Embryonic facial prominence (tissue), 1 donor: ENCODE measurements at regions not wholly inside any gene's neighbourhood (a gene's known extent, or its start where the extent isn't known, plus 50 kb on each side); places are given as distances from the start of the nearest gene placed in this dataset.

Source experiments
- DNase-seq: peaks from one replicate; pipeline ENCODE4 v3.0.0-alpha.2; 2016; ENCODE audit errors: extremely low spot score

DNA sequence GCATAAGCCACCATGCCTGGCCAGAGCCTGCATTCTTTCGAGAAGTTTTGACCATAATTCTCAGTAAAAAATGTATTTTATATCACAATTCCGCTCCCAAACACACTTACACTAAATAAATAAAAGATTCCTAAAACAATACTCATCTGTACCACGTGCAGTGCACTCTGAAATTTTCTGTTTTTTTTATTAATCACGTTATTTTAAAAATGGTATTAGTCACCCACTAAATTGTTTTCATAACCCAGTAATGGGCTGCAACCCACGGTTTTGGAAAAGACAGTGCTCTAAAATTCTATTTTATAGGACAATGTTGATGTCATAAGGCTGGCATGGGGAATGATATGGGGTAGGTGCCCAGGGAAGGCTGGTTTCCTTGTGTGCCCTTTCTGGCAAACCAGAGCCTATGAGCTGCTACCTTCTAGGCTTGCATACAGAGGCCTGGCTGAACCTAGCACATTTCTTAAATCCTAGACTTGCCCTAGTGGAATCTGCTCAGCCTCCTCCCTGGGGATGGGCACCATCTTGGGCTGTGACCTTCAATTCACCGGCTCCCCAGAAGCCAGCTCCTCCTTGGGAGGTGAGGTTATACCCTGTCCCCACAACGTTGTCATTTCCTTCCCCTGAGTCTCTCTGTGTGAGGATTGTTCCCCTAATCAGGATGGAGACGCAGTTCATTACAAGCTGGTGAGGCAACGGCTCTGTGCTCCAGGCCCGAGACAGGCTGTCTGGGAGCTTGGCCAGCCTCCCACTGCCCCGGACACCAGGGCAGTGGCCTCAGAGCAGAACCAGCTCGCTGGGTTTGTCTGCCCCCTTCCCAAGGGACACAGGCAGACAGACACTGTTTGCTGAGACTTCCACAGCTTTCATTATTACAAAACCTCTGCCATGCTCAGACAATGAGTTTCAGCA lies 116.5 kb upstream of the NAV2 start:
- DNase-seq, result no peak

DNA sequence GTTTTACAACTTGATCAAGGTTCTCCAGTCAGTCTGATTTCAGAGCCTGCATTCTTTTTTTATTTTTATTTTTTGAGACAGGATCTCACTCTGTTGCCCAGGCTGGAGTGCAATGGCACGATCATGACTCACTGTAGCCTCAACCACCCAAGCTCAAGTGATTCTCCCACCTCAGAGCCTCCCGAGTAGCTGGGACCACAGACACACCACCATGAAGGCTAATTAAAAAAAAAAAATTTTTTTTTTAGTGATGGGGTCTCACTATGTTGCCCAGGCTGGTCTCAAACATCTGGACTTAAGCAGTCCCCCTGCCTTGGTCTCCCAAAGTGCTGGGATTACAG lies 117.2 kb upstream of the NAV2 start:
- DNase-seq, result no peak

DNA sequence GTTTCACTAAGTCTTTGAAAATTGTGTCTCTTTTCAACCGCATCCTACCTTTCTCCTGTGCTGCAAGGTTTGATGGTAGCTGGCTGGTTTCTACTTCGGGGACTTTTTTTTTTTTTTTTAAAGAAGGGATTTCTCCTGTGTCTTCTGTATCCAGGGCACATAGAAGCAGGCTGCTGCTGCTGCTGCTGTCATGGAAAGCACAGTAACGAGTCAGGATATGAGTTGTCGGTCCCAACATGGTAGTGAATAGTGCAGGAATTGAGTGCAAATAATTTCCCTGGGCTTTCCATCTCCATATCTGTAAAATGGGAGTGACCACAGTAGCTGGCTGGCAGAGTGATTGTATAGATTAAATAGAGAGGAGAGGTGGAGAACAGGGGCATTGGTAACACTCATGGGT lies 118.3 kb upstream of the NAV2 start:
- DNase-seq, result no peak

DNA sequence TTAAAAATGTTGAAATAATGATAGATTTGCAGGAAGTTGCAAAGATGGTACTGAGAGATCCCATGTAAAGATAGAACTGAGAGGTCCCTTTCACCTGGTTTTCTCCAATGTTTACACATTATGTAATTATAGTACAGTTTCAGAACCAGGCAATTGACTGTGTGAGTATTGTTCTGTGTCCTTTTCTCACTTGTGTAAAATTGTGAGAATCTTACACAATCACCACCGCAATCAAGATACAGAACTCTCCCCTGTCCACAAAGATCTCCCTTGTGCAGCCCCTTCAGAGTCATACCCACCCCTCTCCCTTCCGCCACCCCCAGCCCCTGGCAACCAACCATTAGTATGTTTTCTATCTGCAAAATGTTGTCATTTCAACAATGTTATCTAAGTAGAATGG lies 119.8 kb upstream of the NAV2 start:
- no peak for DNase-seq

DNA sequence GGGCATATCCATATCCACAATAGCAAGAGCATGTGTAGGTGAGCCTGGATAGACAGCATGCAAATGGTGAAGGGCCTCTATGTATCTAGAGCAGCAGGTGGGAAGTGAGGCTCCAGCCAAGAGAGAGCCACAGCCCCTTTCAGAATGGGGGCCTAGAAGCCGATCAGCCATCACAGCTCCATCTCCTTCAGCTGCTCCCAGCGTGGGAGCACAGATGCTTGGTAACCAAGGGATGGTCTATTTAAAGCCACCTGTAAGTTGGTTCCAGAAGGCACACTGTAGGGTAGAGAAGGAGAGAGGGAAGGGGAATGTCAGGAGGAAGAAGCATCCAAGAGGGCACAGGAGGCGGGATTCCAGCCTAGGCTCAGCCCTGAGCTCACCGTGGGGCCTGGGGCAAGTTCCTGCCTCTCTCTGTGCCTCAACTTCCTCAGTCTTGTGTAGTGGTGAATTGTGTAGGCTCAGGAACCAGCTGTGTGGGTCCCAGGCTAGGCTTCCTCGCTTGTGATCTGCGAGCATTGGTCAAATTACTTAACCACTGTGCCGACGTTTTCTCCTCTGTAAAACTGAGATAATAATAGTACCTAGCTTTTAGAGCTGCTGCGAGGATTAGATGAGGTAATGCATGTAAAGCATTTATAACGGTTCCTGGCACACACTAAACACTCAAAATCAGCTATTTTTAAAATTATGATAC lies 122.9 kb upstream of the NAV2 start:
- DNase-seq, result no peak

- no peak for DNase-seq
Observed at GRCh38 chr11:19587979-19588378, 124.7 kb upstream of the NAV2 start.

GRCh38 chr11:19580646-19581045 lies 132.0 kb upstream of the NAV2 start:
- DNase-seq, result no peak

GRCh38 chr11:19579957-19580356 lies 132.7 kb upstream of the NAV2 start:
- DNase-seq, result no peak

GRCh38 chr11:19578871-19579270 lies 133.8 kb upstream of the NAV2 start:
- DNase-seq, result no peak

DNA sequence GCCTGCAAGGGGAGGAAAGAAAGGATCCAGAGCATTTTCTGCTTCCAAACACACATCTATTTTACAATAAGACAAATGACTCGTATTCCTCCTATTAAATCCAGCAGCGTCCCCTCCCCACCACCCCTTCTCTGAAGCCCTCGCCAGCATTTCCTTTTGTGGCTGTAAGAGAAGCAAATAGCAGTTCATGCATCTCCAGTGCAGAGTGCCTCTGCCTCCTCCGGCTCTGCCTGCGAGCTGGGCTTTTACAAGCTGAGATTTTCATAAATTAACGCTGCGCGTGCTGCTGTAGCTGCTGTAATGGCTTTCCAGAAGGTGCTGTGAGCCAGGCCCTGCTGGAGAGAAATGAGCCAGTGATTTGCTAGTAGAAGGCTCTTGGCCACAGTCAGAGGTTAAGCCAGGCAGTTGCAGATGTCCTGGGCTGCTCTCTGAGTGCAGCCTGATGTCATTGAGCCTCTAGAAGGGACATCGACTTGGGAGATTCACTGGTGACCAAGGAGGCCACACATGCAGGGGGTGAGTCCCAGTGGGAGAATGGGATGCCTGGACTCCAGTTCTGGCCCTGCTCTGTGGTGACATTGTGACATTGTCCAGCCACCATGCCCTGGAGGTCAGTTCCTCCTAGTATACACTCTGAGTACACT lies 134.5 kb upstream of the NAV2 start:
- DNase-seq, result no peak

- no peak for DNase-seq
Observed at GRCh38 chr11:19577391-19577975, 135.2 kb upstream of the NAV2 start.

DNA sequence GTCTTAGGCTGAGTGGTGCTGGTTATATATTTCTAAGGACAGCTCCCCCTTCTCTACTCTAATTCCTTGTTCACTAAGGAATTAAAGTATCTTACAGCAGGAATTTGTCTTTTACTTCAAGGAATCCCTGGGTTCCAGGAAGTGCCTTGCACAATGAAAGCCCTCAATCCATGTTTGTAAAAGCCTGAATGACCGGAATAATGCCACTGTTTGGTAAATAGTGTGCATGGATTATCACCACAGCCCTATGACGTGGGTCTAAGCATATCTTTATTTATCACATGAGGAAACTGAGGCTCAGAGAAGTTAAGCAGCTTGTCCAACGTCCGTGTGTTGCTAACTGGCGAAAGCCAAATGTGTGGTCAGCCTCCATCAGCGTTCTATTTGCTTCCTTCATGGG lies 135.7 kb upstream of the NAV2 start:
- no peak for DNase-seq

- DNase-seq, result no peak
Observed at GRCh38 chr11:19576054-19576453, 136.6 kb upstream of the NAV2 start.

GRCh38 chr11:19574916-19575315 lies 137.7 kb upstream of the NAV2 start:
- no peak for DNase-seq

DNA sequence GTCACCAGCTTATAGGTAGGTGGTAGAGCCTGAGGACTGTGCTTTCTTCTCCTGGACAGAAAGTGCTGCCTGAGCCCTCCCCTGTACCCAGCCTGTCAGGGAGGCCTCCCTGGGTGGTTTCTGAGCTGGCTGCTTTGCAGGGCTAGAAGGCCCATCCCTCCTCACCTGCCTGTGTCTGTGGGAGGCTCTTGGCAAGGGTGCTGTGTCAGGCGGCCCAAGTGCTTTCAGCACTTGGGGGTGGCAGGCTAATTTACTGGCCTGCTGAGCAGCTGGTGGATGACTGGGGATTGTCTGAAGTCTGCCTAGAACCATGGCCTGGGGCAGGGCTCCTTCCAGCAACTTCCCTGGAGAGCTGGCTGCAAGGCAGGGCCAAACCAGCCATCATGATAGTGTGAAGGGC lies 139.0 kb upstream of the NAV2 start:
- no peak for DNase-seq

- DNase-seq, result no peak
Observed at GRCh38 chr11:19571906-19572305, 140.7 kb upstream of the NAV2 start.

DNA sequence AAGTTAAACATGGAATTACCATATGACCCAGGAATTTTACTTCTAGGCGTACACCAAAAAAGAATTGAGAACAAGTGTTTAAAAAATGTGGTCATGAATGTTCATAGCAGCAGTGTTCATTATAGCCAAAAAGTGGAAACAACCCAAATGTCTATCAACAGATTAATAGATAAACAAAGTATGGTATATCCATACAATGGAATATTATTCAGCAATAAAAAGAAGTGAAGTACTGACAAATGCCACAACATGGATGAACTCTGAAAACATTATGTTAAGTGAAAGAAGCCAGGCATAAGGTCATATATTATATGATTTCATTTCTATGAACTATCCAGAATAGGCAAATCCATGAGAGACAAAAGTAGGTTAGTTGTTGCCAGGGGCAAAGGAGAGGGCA lies 141.7 kb upstream of the NAV2 start:
- no peak for DNase-seq

DNA sequence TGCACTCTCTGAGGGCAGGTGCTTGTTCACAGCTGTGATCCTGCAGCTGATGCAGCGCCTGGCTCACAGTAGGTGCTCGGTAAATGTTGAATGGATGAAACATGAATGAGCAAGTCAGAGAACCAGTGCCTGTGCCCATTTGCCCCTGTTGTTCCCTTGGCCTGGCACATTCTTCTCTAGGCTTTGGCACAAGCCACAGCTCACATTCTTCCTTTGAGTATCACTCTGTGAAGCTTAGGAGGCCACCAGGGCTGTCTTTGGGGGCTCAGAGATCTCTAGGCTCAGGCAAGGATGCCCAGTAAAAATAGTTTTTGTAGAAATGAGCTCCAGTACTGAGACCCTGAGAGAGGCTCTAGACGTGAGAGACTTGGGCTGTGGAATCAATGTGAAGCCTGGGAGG lies 144.6 kb upstream of the NAV2 start:
- DNase-seq, result no peak

DNA sequence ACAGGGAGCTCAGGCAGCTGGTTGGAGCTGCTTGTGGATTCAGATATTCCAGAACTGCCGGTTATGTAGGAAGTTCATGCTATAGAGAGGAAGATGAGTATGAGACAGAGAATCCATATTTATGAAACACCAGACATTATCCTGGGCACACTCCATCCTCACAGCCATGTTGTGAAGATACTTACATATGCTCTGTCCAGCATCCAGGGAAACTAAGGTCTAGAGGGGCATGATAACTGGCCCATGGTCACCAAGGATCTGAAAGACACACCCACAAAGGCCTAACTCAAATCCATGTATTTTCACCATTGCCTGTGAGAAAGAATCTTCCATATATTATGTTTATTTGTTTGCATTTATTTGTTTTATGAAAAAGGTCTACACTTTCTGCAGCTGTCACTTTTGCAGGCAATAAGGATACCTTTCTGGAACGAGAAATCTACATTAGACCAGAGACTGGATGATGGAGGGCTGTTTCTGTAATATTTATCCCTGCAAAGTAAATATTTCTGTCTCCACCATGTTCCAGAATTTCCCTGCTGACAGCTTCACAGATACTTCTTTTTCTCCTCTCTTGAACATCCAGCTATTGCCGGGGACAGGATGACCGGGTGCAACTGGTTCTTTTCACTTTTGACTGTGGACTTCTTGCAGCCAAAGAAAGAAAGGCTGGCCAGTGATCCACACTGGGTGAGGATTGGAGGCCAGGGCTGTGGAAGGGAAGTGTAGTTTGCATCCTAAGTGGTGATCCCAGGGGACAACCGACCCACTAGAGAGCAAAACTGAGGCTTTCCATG lies 145.9 kb upstream of the NAV2 start:
- DNase-seq, result no peak

DNA sequence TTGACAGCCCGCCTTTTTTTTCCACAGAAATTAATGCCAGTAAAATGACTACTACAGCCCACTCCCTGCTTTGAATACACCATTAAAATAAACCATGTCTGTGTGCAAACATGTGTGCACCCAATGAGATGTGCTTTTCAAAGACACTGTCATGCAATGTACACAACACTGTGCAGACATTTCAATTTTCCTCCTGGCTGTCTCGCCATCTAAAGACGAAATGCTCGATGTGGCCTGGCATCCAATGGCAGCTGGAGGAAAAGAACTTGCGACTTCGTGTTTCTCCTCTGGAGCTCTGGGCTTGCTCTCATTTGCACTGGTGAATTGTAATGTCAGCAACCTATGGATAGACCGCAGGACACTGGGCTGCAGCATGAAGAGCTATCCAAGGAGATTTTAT lies 147.0 kb upstream of the NAV2 start:
- no peak for DNase-seq

DNA sequence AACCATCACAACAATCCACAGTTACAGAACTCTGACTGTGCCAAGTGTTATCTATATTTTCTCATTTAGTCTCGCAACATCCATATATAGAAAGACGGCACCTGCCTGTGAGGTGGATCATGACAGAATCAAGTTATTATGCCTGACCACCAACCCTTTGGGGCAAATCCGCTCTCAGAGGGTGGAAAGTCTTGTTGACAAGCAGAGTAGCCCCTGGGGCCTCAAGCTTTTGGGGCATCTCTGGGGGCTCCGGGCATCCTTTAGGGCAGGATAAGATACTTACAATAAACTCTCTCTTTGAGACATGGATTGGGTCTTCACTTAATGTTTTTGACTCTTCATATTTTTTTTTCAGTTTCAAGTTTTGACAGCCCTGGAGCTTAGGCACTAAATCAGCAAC lies 150.5 kb upstream of the NAV2 start:
- no peak for DNase-seq

DNA sequence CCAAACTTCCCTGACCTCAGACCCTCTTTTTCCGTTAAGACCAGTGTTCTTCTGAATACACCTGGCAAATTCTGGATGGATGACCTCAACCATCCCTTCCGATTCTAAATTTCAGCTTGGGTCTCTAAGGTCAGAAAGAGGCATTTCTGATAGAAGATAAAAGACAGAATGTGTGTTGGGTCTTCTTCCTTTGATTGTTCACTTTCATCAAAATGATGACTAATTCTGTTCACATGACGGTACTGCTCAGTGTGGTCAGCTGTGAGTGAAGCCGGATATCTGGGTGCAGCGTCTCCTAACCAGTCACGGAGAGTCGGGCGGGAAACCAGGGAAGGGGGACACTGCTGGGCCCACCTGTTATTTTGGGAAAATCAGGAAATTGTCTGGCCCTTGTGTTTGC lies 151.6 kb upstream of the NAV2 start:
- no peak for DNase-seq
